ENCODE measurements at regions not wholly inside any gene's neighbourhood (a gene's known extent, or its start where the extent isn't known, plus 50 kb on each side); places are given as distances from the start of the nearest gene placed in this dataset.

DNA sequence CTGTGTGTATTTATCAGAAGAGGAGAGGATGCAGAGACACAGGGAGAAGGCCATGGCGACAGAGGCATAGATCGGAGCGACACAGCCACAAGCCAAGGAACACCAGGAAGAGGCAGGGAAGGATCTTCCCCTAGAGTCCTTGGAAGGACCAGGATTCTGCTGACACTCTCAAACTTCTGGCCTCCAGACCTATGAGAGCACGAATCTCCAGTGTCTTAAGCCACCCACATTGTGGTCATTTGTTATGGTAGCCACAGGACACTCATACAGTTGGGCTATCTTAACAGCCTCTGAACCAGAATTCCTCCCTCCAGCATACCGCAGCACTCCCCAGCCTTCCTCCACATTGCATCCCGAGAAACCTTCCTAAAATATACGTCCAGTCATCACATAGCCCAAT lies 367.0 kb upstream of the MGMT start:
- no peaks in the 10 kb centered on the region for H3K27me3 ChIP-seq (replicated peaks; ENCODE audit: control insufficient read depth, insufficient read depth, low read length)
- TF ChIP-seq, protein P1, sequence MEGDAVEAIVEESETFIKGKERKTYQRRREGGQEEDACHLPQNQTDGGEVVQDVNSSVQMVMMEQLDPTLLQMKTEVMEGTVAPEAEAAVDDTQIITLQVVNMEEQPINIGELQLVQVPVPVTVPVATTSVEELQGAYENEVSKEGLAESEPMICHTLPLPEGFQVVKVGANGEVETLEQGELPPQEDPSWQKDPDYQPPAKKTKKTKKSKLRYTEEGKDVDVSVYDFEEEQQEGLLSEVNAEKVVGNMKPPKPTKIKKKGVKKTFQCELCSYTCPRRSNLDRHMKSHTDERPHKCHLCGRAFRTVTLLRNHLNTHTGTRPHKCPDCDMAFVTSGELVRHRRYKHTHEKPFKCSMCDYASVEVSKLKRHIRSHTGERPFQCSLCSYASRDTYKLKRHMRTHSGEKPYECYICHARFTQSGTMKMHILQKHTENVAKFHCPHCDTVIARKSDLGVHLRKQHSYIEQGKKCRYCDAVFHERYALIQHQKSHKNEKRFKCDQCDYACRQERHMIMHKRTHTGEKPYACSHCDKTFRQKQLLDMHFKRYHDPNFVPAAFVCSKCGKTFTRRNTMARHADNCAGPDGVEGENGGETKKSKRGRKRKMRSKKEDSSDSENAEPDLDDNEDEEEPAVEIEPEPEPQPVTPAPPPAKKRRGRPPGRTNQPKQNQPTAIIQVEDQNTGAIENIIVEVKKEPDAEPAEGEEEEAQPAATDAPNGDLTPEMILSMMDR (IDR thresholded peaks at IDR 0.05; ENCODE audit: insufficient read depth, low read length, poor library complexity, severe bottlenecking), result no peak
- DNase-seq (ENCODE audit: extremely low read depth, insufficient read length), result no peak

DNA sequence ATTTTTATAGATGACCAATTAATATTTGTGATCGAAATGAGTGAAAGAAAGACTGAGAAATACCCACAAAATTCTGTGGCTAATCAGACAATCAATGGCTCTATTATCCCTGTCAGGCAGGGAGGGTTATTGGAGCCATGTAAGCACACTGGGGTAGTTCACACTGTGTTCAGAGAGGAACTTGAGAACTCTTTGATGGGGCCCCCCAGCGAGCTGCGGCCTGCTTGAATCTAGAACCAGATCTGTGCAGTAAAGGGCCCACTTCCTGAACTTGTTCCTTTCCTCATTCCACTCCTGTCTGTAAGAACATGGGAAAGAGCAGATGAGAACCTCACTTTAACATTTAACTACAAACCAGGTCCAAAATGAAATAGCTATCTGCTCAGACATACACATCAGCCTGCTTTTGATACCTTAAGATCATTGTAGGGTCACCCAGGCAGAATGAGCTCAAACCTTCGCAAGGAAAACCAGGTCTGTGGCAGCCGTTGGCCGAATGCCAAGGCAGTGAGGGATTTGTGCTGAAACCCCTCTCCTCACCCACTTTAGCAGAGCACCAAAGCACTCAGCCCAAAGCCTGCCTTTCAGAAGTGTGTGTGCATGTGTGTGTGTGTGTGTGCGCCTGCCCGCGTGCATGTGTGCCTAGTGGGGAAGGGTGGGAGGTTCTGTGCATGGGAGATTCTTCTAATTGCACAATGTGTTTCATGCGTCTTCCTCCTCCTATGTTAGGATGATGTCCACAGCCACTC lies 365.6 kb upstream of the MGMT start:
- Histone ChIP-seq H3K4me3 (replicated peaks; ENCODE audit: low read depth, low read length) (no peak overlapping the region), H3K27me3 (replicated peaks; ENCODE audit: control insufficient read depth, insufficient read depth, low read length) (no peaks in the 10 kb centered on the region), H3K36me3 (ENCODE audit: control insufficient read depth, insufficient read depth, low read length) (no peaks in the 10 kb centered on the region)
- DNase-seq (ENCODE audit: extremely low read depth, insufficient read length), result no peak
- TF ChIP-seq, protein P1 (IDR thresholded peaks at IDR 0.05; ENCODE audit: insufficient read depth, low read length, poor library complexity, severe bottlenecking), result no peak

More for the DNA sequence above, 367.0 kb upstream of the MGMT start:
- no peak overlapping the region for H3K4me3 ChIP-seq (replicated peaks; ENCODE audit: low read depth, low read length)
- no peaks in the 10 kb centered on the region for H3K36me3 ChIP-seq (ENCODE audit: control insufficient read depth, insufficient read depth, low read length)

DNA sequence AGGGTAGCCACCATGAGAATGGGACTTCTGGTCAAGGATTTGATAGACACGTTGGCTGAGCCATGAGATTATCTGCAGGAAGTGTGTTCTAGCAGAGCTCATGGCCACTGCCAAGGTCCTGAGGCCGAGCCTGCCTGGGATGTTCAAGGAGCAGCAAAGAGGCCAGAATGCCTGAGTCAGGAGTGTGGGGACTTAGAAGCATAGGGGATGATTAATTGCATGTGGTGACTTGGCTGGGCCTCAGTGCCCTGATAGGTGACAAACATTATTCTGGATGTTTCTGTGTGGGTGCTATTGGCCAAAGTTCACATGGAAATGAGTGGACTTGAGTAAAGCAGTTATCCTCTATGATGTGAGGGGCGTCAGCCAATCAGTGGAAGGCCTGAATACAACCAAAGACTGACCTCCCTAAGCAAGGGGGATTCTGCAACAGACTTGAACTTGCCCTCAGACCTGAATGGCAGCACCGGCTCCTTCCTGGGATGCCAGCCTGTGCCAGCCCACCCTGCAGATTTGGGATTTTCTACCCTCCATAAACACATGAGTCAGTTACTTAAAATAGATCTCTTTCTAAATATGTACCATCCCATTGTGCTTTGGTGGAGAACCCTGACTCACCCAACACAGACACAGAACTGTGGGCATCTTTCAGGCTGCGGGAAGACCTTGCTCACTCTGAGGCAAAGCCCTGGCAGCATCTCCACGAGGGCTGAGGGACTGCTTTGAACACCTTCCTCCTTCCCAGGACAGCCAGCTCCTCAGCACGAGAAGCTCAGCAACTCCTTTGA lies 363.9 kb upstream of the MGMT start:
- Histone ChIP-seq H3K36me3 (ENCODE audit: control insufficient read depth, insufficient read depth, low read length) (no peaks in the 10 kb centered on the region), H3K27me3 (replicated peaks; ENCODE audit: control insufficient read depth, insufficient read depth, low read length) (no peaks in the 10 kb centered on the region), H3K4me3 (replicated peaks; ENCODE audit: low read depth, low read length) (no peak overlapping the region)
- no peak for DNase-seq (ENCODE audit: extremely low read depth, insufficient read length)
- TF ChIP-seq, protein P1 (IDR thresholded peaks at IDR 0.05; ENCODE audit: insufficient read depth, low read length, poor library complexity, severe bottlenecking), result no peak

DNA sequence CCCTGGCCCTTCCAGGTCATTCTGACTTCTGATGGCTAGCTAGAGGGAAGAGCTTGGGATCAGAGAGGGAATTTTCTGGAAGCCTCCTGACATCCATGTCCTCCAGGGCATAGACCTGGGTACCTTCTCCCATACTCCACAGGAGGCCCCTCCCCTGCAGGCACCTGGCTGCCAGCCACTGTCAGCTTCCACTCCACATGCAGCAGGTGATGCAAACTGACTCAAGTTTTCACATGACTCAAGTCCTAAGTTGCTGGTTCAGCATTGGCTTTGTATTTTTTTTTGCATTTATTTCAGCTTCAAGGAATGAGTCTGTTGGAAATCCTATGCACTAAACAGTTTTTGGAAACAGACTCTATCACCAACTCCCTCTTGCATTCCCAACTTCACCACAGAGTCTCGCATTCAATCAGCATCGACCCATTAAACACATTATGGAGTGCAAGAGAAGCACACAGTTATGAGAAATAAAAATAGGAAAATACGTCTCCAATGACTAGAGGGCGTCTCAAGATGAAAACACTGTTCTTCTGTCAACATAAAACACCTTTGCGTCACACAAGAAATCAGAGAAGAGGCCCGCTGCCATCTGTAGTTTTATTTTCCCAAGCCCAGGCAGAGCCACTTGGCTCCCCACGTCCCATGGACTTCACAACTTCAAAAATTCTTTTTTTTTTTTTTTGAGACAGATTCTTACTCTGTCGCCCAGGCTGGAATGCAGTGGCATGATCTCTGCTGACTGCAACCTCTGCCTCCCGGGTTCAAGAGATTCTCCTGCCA lies 362.6 kb upstream of the MGMT start:
- no peak overlapping the region for H3K4me3 ChIP-seq (replicated peaks; ENCODE audit: low read depth, low read length)
- TF ChIP-seq, protein P1 (IDR thresholded peaks at IDR 0.05; ENCODE audit: insufficient read depth, low read length, poor library complexity, severe bottlenecking), result no peak
- no peak for DNase-seq (ENCODE audit: extremely low read depth, insufficient read length)
- no peaks in the 10 kb centered on the region for H3K27me3 ChIP-seq (replicated peaks; ENCODE audit: control insufficient read depth, insufficient read depth, low read length)
- H3K36me3 ChIP-seq (ENCODE audit: control insufficient read depth, insufficient read depth, low read length), result no peaks in the 10 kb centered on the region

DNA sequence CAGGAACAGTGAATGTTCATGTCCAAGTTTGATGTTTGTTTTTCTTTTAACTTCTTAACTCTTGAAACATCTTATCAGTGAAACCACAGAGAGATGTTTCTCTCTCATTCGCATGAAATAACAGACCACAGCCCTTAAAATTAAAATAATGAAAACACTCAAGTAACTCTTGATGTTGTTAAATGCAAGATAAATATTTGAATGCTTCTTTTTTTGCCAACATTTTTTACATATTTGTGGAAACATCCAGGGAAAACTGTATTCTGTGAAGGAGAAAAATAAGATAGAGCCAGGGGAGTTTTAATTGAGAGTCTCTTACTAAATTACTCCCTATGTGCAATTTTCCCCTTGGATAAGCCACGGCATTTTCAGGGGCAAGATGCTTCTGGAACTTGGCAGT lies 361.8 kb upstream of the MGMT start:
- TF ChIP-seq, protein P1 (IDR thresholded peaks at IDR 0.05; ENCODE audit: insufficient read depth, low read length, poor library complexity, severe bottlenecking), result no peak
- no peak overlapping the region for H3K4me3 ChIP-seq (replicated peaks; ENCODE audit: low read depth, low read length)
- no peak for DNase-seq (ENCODE audit: extremely low read depth, insufficient read length)
- H3K36me3 ChIP-seq (ENCODE audit: control insufficient read depth, insufficient read depth, low read length), result no peaks in the 10 kb centered on the region
- no peaks in the 10 kb centered on the region for H3K27me3 ChIP-seq (replicated peaks; ENCODE audit: control insufficient read depth, insufficient read depth, low read length)

All from GM06990 (cell line).